ENCODE measurements at regions not wholly inside any gene's neighbourhood (a gene's known extent, or its start where the extent isn't known, plus 50 kb on each side); places are given as distances from the start of the nearest gene placed in this dataset.
"Not testable (repeated sequence)": the region's sequence is repeated elsewhere in the genome, so short reads cannot be mapped to it uniquely, and the experiment has no call there.

- TF ChIP-seq YY1 (IDR thresholded peaks at IDR 0.05; ENCODE audit: insufficient read depth, insufficient read length); SUZ12 (IDR thresholded peaks at IDR 0.05; ENCODE audit: extremely low read depth, insufficient read depth, insufficient read length): not testable (repeated sequence)
Measured at GRCh38 chr21:10016991-10017390, 504.4 kb upstream of the TPTE start.
